Gastrocnemius medialis (tissue), 4 donors: ENCODE measurements at regions not wholly inside any gene's neighbourhood (a gene's known extent, or its start where the extent isn't known, plus 50 kb on each side); places are given as distances from the start of the nearest gene placed in this dataset.

Experiments used
- ATAC-seq, 2 donors: fragments of 150-250 bp; one replicate each; pipeline ENCODE4 v1.9.1; 2016
- DNase-seq, 2 donors: peaks; one replicate each; pipeline ENCODE4 v3.0.0-alpha.2; 2019
- H3K27ac ChIP-seq, 4 donors: fragments of 200-600 bp; sonication (generic); 1 replicate in 1 of 4; 2 replicates in 3 of 4; pipeline ENCODE4 v1.5.1; 2016 to 2018; ENCODE audit warnings: mild to moderate bottlenecking in 2 of 4, moderate library complexity in 1 of 4
- H3K27me3 ChIP-seq, 3 donors: fragments of 200-600 bp; sonication (generic) in 2 of 3; 1 replicate in 1 of 3; 2 replicates in 2 of 3; pipeline versions ENCODE4 v1.5.1 to v1.6.0; 2016 to 2019; ENCODE audit warnings: mild to moderate bottlenecking in 1 of 3, moderate library complexity in 1 of 3
- H3K36me3 ChIP-seq, 2 donors: fragments of 200-600 bp; sonication (generic) in 1 of 2; one replicate each; pipeline ENCODE4 v1.5.1; 2017 to 2018
- H3K4me1 ChIP-seq, 2 donors: fragments of 200-600 bp; sonication (generic) in 1 of 2; one replicate each; pipeline ENCODE4 v1.5.1; 2016 to 2017; ENCODE audit warnings: mild to moderate bottlenecking in 2 of 2
- H3K4me3 ChIP-seq, 4 donors: fragments of 200-600 bp; sonication (generic) in 3 of 4; 1 replicate in 1 of 4; 2 replicates in 3 of 4; pipeline ENCODE4 v1.5.1; 2016 to 2019; ENCODE audit warnings: mild to moderate bottlenecking in 2 of 4
- H3K9me3 ChIP-seq, 3 donors: fragments of 200-600 bp; sonication (generic) in 2 of 3; 1 replicate in 1 of 3; 2 replicates in 2 of 3; pipeline ENCODE4 v1.5.1; 2016 to 2019
- CTCF ChIP-seq, 5 experiments: fragments of 450-650 bp in 3 of 5; fragments of 200-600 bp in 2 of 5; sonication (generic) in 2 of 5; IDR thresholded peaks in 4 of 5; conservative IDR thresholded peaks in 1 of 5; 1 replicate in 4 of 5; 2 replicates in 1 of 5; pipeline ENCODE4 v1.5.1; 2016 to 2019; ENCODE audit warnings: antibody characterized with exemption in 5 of 5, mild to moderate bottlenecking in 3 of 5, moderate library complexity in 3 of 5
- POLR2A ChIP-seq, 2 donors: fragments of 450-650 bp; IDR thresholded peaks; one replicate each; pipeline ENCODE4 v1.6.1; 2017; ENCODE audit warnings: antibody characterized with exemption in 2 of 2, mild to moderate bottlenecking in 2 of 2, moderate library complexity in 2 of 2
- in situ Hi-C, 4 donors: fragments of 200-750 bp; cut with MboI; loops; one replicate each; pipeline versions ENCODE4 v1.15.0 to v1.8.0; 2017; ENCODE audit warnings: low sequenced_read_pairs in 4 of 4
- intact Hi-C: fragments of 100-400 bp; cut with DNase I; formaldehyde crosslinking; loops from one replicate; pipeline ENCODE4 v1.15.1; 2023; ENCODE audit warnings: low total_unique reads

- in situ Hi-C loops (no loop called here), intact Hi-C loops (no loop called here)
- DNase-seq = no peak
- no peak for TF ChIP-seq CTCF (IDR thresholded peaks at IDR 0.05 in 4 of 5, conservative IDR thresholded peaks at IDR 0.05 in 1 of 5)
- TF ChIP-seq POLR2A (IDR thresholded peaks at IDR 0.05) = no peak
- no peak overlapping the region for H3K27ac ChIP-seq
- no peaks in the 10 kb centered on the region for H3K9me3 ChIP-seq
- no peak for ATAC-seq
- no peaks in the 10 kb centered on the region for H3K27me3 ChIP-seq
- no peaks in the 10 kb centered on the region for H3K4me1 ChIP-seq
- H3K4me3 ChIP-seq = no peak overlapping the region
- no peaks in the 10 kb centered on the region for H3K36me3 ChIP-seq
Observed at GRCh38 chr2:157068237-157068636, 189.3 kb upstream of the GALNT5 start.

GRCh38 chr2:157075924-157076323 lies 181.6 kb upstream of the GALNT5 start:
- ATAC-seq = no peak
- intact Hi-C loops = no loop called here

GRCh38 chr2:157076526-157077161 lies 180.9 kb upstream of the GALNT5 start:
- no peaks in the 10 kb centered on the region for H3K9me3 ChIP-seq
- no peak overlapping the region for H3K4me3 ChIP-seq
- intact Hi-C loops (no loop called here), in situ Hi-C loops (no loop called here)
- no peak overlapping the region for H3K27ac ChIP-seq
- no peaks in the 10 kb centered on the region for H3K36me3 ChIP-seq
- TF ChIP-seq CTCF (IDR thresholded peaks at IDR 0.05 in 4 of 5, conservative IDR thresholded peaks at IDR 0.05 in 1 of 5) (no peak), POLR2A (IDR thresholded peaks at IDR 0.05) (no peak)
- H3K27me3 ChIP-seq = no peaks in the 10 kb centered on the region
- no peak for DNase-seq
- H3K4me1 ChIP-seq = no peaks in the 10 kb centered on the region
- no peak for ATAC-seq

More at GRCh38 chr2:157075924-157076323, 181.6 kb upstream of the GALNT5 start:
- in situ Hi-C loops = no loop called here
- no peak for DNase-seq
- Histone ChIP-seq H3K4me1 (no peaks in the 10 kb centered on the region), H3K4me3 (no peak overlapping the region), H3K9me3 (no peaks in the 10 kb centered on the region), H3K27me3 (no peaks in the 10 kb centered on the region), H3K27ac (no peak overlapping the region), H3K36me3 (no peaks in the 10 kb centered on the region)
- no peak for TF ChIP-seq POLR2A (IDR thresholded peaks at IDR 0.05)
- no peak for TF ChIP-seq CTCF (IDR thresholded peaks at IDR 0.05 in 4 of 5, conservative IDR thresholded peaks at IDR 0.05 in 1 of 5)

GRCh38 chr2:157077753-157078350 lies 179.7 kb upstream of the GALNT5 start:
- TF ChIP-seq POLR2A (IDR thresholded peaks at IDR 0.05) = no peak
- TF ChIP-seq CTCF (IDR thresholded peaks at IDR 0.05 in 4 of 5, conservative IDR thresholded peaks at IDR 0.05 in 1 of 5) = no peak
- H3K4me3 ChIP-seq = no peak overlapping the region
- no peak overlapping the region for H3K27ac ChIP-seq
- intact Hi-C loops = no loop called here
- ATAC-seq (no peak), DNase-seq (no peak)
- H3K36me3 ChIP-seq = no peaks in the 10 kb centered on the region
- no peaks in the 10 kb centered on the region for H3K9me3 ChIP-seq
- no peaks in the 10 kb centered on the region for H3K27me3 ChIP-seq
- in situ Hi-C loops = no loop called here
- H3K4me1 ChIP-seq = no peaks in the 10 kb centered on the region
